ENCODE measurements at regions not wholly inside any gene's neighbourhood (a gene's known extent, or its start where the extent isn't known, plus 50 kb on each side); places are given as distances from the start of the nearest gene placed in this dataset.
"Not testable (repeated sequence)": the region's sequence is repeated elsewhere in the genome, so short reads cannot be mapped to it uniquely, and the experiment has no call there.

DNA sequence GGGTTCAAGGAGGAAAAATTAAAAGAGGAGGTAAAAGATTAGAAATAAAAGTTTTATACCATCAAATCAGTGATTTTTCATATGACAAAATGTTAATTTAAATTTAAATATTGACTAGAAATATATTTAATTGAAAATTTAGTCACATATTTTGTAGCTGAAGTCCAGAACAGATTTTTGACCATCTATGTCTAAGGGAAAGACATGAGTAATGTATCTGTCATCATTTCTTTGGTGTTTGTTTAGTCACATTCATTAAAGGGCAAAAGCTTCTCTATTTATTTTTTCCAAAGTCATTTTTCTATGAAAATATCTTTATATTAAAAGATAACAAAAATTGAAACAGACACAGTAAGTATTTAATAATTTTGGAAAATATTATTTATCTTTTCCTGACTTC is 252.0 kb upstream of the ISL1 start:
- TF ChIP-seq ZNF274 (IDR thresholded peaks at IDR 0.05; ENCODE audit: low read depth, low read length) = no peak
- H3K4me3 ChIP-seq (ENCODE audit: low read length) = no peak overlapping the region

- TF ChIP-seq ZNF274 (IDR thresholded peaks at IDR 0.05; ENCODE audit: low read depth, low read length) = no peak
- H3K4me3 ChIP-seq (ENCODE audit: low read length) = no peak overlapping the region
These were observed 245.1 kb upstream of the ISL1 start for GRCh38 chr5:51138164-51138563.

DNA sequence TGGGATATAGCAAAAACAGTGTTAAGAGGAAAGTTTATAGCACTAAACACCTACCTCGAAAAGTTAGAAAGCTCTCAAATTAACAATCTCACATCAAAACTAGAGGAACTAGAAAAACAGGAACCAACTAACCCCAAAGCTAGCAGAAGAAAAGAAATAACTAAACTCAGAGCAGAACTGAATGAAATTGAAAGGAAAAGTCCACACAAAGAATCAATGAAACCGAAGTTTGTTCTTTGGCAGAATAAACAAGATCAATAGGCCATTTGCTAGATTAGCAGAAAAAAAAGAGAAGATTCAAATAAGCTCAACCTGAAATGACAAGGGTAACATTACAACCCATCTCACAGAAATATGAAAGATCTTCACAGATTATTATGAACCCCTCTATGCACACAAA is 234.8 kb upstream of the ISL1 start:
- no peak for TF ChIP-seq ZNF274 (IDR thresholded peaks at IDR 0.05; ENCODE audit: low read depth, low read length)
- H3K4me3 ChIP-seq (ENCODE audit: low read length) = no peak overlapping the region

GRCh38 chr5:51156222-51156621 is 227.0 kb upstream of the ISL1 start:
- H3K4me3 ChIP-seq (ENCODE audit: low read length) = no peak overlapping the region
- TF ChIP-seq ZNF274 (IDR thresholded peaks at IDR 0.05; ENCODE audit: low read depth, low read length) = no peak

- TF ChIP-seq ZNF274 (IDR thresholded peaks at IDR 0.05; ENCODE audit: low read depth, low read length) = no peak
These were observed 226.4 kb upstream of the ISL1 start for GRCh38 chr5:51156838-51157237.

GRCh38 chr5:51159164-51159563 is 224.1 kb upstream of the ISL1 start:
- TF ChIP-seq ZNF274 (IDR thresholded peaks at IDR 0.05; ENCODE audit: low read depth, low read length) = no peak
- H3K4me3 ChIP-seq (ENCODE audit: low read length) = no peak overlapping the region

More at GRCh38 chr5:51156838-51157237, 226.4 kb upstream of the ISL1 start:
- H3K4me3 ChIP-seq (ENCODE audit: low read length) = no peak overlapping the region

- no peak overlapping the region for H3K4me3 ChIP-seq (ENCODE audit: low read length)
- no peak for TF ChIP-seq ZNF274 (IDR thresholded peaks at IDR 0.05; ENCODE audit: low read depth, low read length)
These were observed 223.6 kb upstream of the ISL1 start for GRCh38 chr5:51159606-51160005.

DNA sequence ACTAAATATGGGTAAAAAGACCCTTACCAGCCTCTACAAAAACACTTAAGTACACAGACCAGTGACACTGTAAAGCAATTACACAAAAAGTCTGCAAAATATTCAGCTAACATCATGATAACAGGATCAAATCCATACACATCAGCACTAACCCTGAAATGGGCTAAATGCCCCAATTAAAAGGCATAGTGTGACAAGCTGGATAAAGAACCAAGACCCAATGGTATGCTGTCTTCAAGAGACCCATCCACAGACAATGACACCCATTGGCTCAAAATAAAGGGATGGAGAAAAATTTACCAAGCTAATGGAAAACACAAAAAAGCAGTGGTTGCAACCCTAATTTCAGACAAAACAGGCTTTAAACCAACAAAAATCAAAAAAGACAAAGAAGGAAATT is 221.0 kb upstream of the ISL1 start:
- no peak overlapping the region for H3K4me3 ChIP-seq (ENCODE audit: low read length)
- no peak for TF ChIP-seq ZNF274 (IDR thresholded peaks at IDR 0.05; ENCODE audit: low read depth, low read length)

DNA sequence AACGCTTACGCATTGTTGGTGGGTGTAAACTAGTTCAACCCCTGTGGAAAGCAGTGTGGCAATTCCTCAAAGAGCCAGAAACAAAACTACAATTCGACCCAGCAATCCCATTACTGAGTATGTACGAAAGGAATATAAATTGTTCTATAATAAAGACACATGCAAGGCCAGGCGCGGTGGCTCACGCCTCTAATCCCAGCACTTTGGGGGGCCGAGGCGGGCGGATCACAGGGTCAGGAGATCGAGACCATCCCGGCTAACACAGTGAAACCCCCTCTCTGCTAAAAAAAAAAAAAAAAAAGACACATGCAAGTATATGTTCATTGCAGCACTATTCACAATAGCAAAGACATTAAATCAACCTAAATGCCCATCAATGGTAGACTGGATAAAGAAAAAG is 217.6 kb upstream of the ISL1 start:
- H3K4me3 ChIP-seq (ENCODE audit: low read length) = not testable (repeated sequence)

GRCh38 chr5:51172903-51173626 is 210.2 kb upstream of the ISL1 start:
- no peak overlapping the region for H3K4me3 ChIP-seq (ENCODE audit: low read length)

GRCh38 chr5:51181208-51181894 is 201.9 kb upstream of the ISL1 start:
- no peak overlapping the region for H3K4me3 ChIP-seq (ENCODE audit: low read length)
- no peak for TF ChIP-seq ZNF274 (IDR thresholded peaks at IDR 0.05; ENCODE audit: low read depth, low read length)

More at GRCh38 chr5:51172903-51173626, 210.2 kb upstream of the ISL1 start:
- no peak for TF ChIP-seq ZNF274 (IDR thresholded peaks at IDR 0.05; ENCODE audit: low read depth, low read length)

GRCh38 chr5:51185850-51186329 is 197.4 kb upstream of the ISL1 start:
- TF ChIP-seq ZNF274 (IDR thresholded peaks at IDR 0.05; ENCODE audit: low read depth, low read length) = no peak
- no peak overlapping the region for H3K4me3 ChIP-seq (ENCODE audit: low read length)

GRCh38 chr5:51188001-51188591 is 195.2 kb upstream of the ISL1 start:
- H3K4me3 ChIP-seq (ENCODE audit: low read length) = no peak overlapping the region
- no peak for TF ChIP-seq ZNF274 (IDR thresholded peaks at IDR 0.05; ENCODE audit: low read depth, low read length)

- TF ChIP-seq ZNF274 (IDR thresholded peaks at IDR 0.05; ENCODE audit: low read depth, low read length) = no peak
- no peak overlapping the region for H3K4me3 ChIP-seq (ENCODE audit: low read length)
These were observed 188.6 kb upstream of the ISL1 start for GRCh38 chr5:51194671-51195070.

- TF ChIP-seq ZNF274 (IDR thresholded peaks at IDR 0.05; ENCODE audit: low read depth, low read length) = no peak
- H3K4me3 ChIP-seq (ENCODE audit: low read length) = no peak overlapping the region
These were observed 182.2 kb upstream of the ISL1 start for GRCh38 chr5:51201024-51201423.
